Skin of body (tissue), 1 donor: ENCODE measurements at regions not wholly inside any gene's neighbourhood (a gene's known extent, or its start where the extent isn't known, plus 50 kb on each side); places are given as distances from the start of the nearest gene placed in this dataset.
"Not testable (repeated sequence)": the region's sequence is repeated elsewhere in the genome, so short reads cannot be mapped to it uniquely, and the experiment has no call there.

Source experiments
- DNase-seq: peaks from one replicate; lab custom pipeline; 2025; lab: John Stamatoyannopoulos, UW

GRCh38 chr4:3615386-3616286 is 83.4 kb upstream of the LRPAP1 start:
- no peak for DNase-seq

GRCh38 chr4:3614731-3614980 is 82.4 kb upstream of the LRPAP1 start:
- DNase-seq = no peak

GRCh38 chr4:3613967-3614730 is 81.9 kb upstream of the LRPAP1 start:
- DNase-seq = no peak

- no peak for DNase-seq
Measured at GRCh38 chr4:3612934-3613333, 80.7 kb upstream of the LRPAP1 start.

- DNase-seq = no peak
Measured at GRCh38 chr4:3612281-3612680, 80.1 kb upstream of the LRPAP1 start.

- no peak for DNase-seq
Measured at GRCh38 chr4:3611778-3612177, 79.6 kb upstream of the LRPAP1 start.

GRCh38 chr4:3610851-3611250 is 78.6 kb upstream of the LRPAP1 start:
- DNase-seq = not testable (repeated sequence)

- not testable (repeated sequence) for DNase-seq
Measured at GRCh38 chr4:3609905-3610304, 77.7 kb upstream of the LRPAP1 start.

- no peak for DNase-seq
Measured at GRCh38 chr4:3607690-3608552, 75.7 kb upstream of the LRPAP1 start.

- DNase-seq = not testable (repeated sequence)
Measured at GRCh38 chr4:3606850-3607249, 74.6 kb upstream of the LRPAP1 start.

GRCh38 chr4:3606271-3606670 is 74.0 kb upstream of the LRPAP1 start:
- DNase-seq = not testable (repeated sequence)

- no peak for DNase-seq
Measured at GRCh38 chr4:3605491-3605890, 73.3 kb upstream of the LRPAP1 start.

- DNase-seq = not testable (repeated sequence)
Measured at GRCh38 chr4:3602886-3603645, 70.8 kb upstream of the LRPAP1 start.

GRCh38 chr4:3601992-3602391 is 69.8 kb upstream of the LRPAP1 start:
- DNase-seq = no peak

- DNase-seq = not testable (repeated sequence)
Measured at GRCh38 chr4:3601108-3601690, 69.0 kb upstream of the LRPAP1 start.

GRCh38 chr4:3599951-3600350 is 67.7 kb upstream of the LRPAP1 start:
- no peak for DNase-seq

- no peak for DNase-seq
Measured at GRCh38 chr4:3598695-3599227, 66.5 kb upstream of the LRPAP1 start.

GRCh38 chr4:3597896-3598505 is 65.8 kb upstream of the LRPAP1 start:
- not testable (repeated sequence) for DNase-seq

- DNase-seq = not testable (repeated sequence)
Measured at GRCh38 chr4:3596957-3597733, 64.9 kb upstream of the LRPAP1 start.
